Tibial nerve (tissue), 4 donors: ENCODE measurements at regions not wholly inside any gene's neighbourhood (a gene's known extent, or its start where the extent isn't known, plus 50 kb on each side); places are given as distances from the start of the nearest gene placed in this dataset.

Experiments used
- DNase-seq, 2 donors: peaks; one replicate each; pipeline ENCODE4 v3.0.0-alpha.2; 2019; ENCODE audit warnings: low spot score in 2 of 2
- H3K27ac ChIP-seq, 4 donors: fragments of 200-600 bp; sonication (generic) in 3 of 4; one replicate each; pipeline ENCODE4 v1.5.1; 2017 to 2019; ENCODE audit warnings: mild to moderate bottlenecking in 1 of 4
- H3K27me3 ChIP-seq, 2 donors: fragments of 200-600 bp; sonication (generic) in 1 of 2; one replicate each; pipeline versions ENCODE4 v1.5.1 to v1.6.0; 2017 to 2019
- H3K36me3 ChIP-seq, 3 donors: fragments of 200-600 bp; sonication (generic); one replicate each; pipeline ENCODE4 v1.5.1; 2018 to 2019
- H3K4me1 ChIP-seq, 4 donors: fragments of 200-600 bp; sonication (generic) in 3 of 4; one replicate each; pipeline ENCODE4 v1.5.1; 2017 to 2019
- H3K4me3 ChIP-seq, 4 donors: fragments of 200-600 bp; sonication (generic) in 3 of 4; one replicate each; pipeline ENCODE4 v1.5.1; 2017 to 2019; ENCODE audit warnings: mild to moderate bottlenecking in 1 of 4, moderate library complexity in 1 of 4
- H3K9me3 ChIP-seq, 4 donors: fragments of 200-600 bp; sonication (generic) in 3 of 4; one replicate each; pipeline ENCODE4 v1.5.1; 2017 to 2019
- EP300 ChIP-seq, 2 donors: sonication (generic); formaldehyde crosslinking; IDR thresholded peaks; one replicate each; pipeline ENCODE4 v1.6.1; 2017; ENCODE audit warnings: antibody characterized with exemption in 2 of 2, mild to moderate bottlenecking in 1 of 2
- POLR2A ChIP-seq, 2 donors: fragments of 450-650 bp; IDR thresholded peaks; one replicate each; pipeline ENCODE4 v1.6.1; 2017; ENCODE audit warnings: antibody characterized with exemption in 2 of 2, mild to moderate bottlenecking in 2 of 2, moderate library complexity in 2 of 2
- WGBS, 2 donors: methylation state at CpG; one replicate each; pipeline ENCODE4 v1.1.5; 2018; 5-methylcytosine and 5-hydroxymethylcytosine counted together
- TF ChIP-seq, protein P1 (sequence below), 5 experiments: fragments of 200-600 bp in 3 of 5; fragments of 450-650 bp in 2 of 5; sonication (generic) in 3 of 5; IDR thresholded peaks; one replicate each; pipeline ENCODE4 v1.5.1; 2016 to 2019; ENCODE audit warnings: antibody characterized with exemption in 5 of 5, mild to moderate bottlenecking in 3 of 5, moderate library complexity in 2 of 5

- TF ChIP-seq EP300 (IDR thresholded peaks at IDR 0.05) (no peak), POLR2A (IDR thresholded peaks at IDR 0.05) (no peak)
- TF ChIP-seq, protein P1, sequence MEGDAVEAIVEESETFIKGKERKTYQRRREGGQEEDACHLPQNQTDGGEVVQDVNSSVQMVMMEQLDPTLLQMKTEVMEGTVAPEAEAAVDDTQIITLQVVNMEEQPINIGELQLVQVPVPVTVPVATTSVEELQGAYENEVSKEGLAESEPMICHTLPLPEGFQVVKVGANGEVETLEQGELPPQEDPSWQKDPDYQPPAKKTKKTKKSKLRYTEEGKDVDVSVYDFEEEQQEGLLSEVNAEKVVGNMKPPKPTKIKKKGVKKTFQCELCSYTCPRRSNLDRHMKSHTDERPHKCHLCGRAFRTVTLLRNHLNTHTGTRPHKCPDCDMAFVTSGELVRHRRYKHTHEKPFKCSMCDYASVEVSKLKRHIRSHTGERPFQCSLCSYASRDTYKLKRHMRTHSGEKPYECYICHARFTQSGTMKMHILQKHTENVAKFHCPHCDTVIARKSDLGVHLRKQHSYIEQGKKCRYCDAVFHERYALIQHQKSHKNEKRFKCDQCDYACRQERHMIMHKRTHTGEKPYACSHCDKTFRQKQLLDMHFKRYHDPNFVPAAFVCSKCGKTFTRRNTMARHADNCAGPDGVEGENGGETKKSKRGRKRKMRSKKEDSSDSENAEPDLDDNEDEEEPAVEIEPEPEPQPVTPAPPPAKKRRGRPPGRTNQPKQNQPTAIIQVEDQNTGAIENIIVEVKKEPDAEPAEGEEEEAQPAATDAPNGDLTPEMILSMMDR (IDR thresholded peaks at IDR 0.05) = no peak
- DNase-seq = no peak
- 79 to 81% methylated on average over 6 of the region's 6 CpGs for WGBS, 2 donors
- Histone ChIP-seq H3K4me1 (no peaks in the 10 kb centered on the region), H3K36me3 (no peaks in the 10 kb centered on the region), H3K9me3 (no peaks in the 10 kb centered on the region), H3K4me3 (no peak overlapping the region), H3K27me3 (no peaks in the 10 kb centered on the region), H3K27ac (no peak overlapping the region)
Measured at GRCh38 chr12:127509066-127509778, 757.7 kb upstream of the TMEM132C start.

GRCh38 chr12:127515941-127516340 lies 751.0 kb upstream of the TMEM132C start:
- WGBS, 2 donors = 5 to 14% methylated on average over 2 of the region's 2 CpGs
- no peak for DNase-seq
- TF ChIP-seq EP300 (IDR thresholded peaks at IDR 0.05) = no peak
- TF ChIP-seq POLR2A (IDR thresholded peaks at IDR 0.05) = no peak
- TF ChIP-seq, protein P1 (IDR thresholded peaks at IDR 0.05) = no peak
- H3K27ac ChIP-seq = no peak overlapping the region
- H3K4me1 ChIP-seq = no peaks in the 10 kb centered on the region
- no peaks in the 10 kb centered on the region for H3K36me3 ChIP-seq
- no peaks in the 10 kb centered on the region for H3K9me3 ChIP-seq
- H3K4me3 ChIP-seq = no peak overlapping the region
- no peaks in the 10 kb centered on the region for H3K27me3 ChIP-seq

GRCh38 chr12:127516467-127516866 lies 750.5 kb upstream of the TMEM132C start:
- DNase-seq = no peak
- Histone ChIP-seq H3K4me3 (no peak overlapping the region), H3K4me1 (no peaks in the 10 kb centered on the region), H3K9me3 (no peaks in the 10 kb centered on the region), H3K36me3 (no peaks in the 10 kb centered on the region), H3K27ac (no peak overlapping the region), H3K27me3 (no peaks in the 10 kb centered on the region)
- 87 to 100% methylated on average over 1 of the region's 1 CpG for WGBS, 2 donors
- TF ChIP-seq EP300 (IDR thresholded peaks at IDR 0.05) (no peak), POLR2A (IDR thresholded peaks at IDR 0.05) (no peak)
- TF ChIP-seq, protein P1 (IDR thresholded peaks at IDR 0.05) = no peak

- Histone ChIP-seq H3K4me1 (no peaks in the 10 kb centered on the region), H3K36me3 (no peaks in the 10 kb centered on the region), H3K27me3 (no peaks in the 10 kb centered on the region), H3K4me3 (no peak overlapping the region), H3K27ac (no peak overlapping the region), H3K9me3 (no peaks in the 10 kb centered on the region)
- TF ChIP-seq, protein P1 (IDR thresholded peaks at IDR 0.05) = no peak
- TF ChIP-seq EP300 (IDR thresholded peaks at IDR 0.05) (no peak), POLR2A (IDR thresholded peaks at IDR 0.05) (no peak)
- no peak for DNase-seq
- 59 to 67% methylated on average over 2 of the region's 2 CpGs for WGBS, 2 donors
Measured at GRCh38 chr12:127519779-127520178, 747.2 kb upstream of the TMEM132C start.

DNA sequence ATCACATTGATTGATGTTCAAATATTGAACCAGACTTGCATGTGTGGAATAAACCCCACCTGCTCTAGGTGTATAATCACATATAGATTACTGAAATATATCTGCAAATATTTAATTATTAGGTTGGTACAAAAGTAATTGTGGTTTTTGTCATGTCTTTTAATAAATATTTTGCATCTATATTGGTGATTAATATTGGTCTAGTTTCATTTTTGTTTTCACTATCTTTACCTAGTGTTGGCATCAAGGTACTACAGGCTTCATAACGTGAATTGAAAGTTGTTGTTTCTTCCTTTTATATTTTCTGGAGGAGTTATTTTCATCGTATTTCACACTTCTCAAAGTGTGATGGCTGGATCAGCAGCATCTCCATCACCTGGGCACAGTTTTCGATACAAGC lies 740.0 kb upstream of the TMEM132C start:
- DNase-seq = no peak
- Histone ChIP-seq H3K9me3 (no peaks in the 10 kb centered on the region), H3K36me3 (no peaks in the 10 kb centered on the region), H3K4me1 (no peaks in the 10 kb centered on the region), H3K27ac (no peak overlapping the region), H3K27me3 (no peaks in the 10 kb centered on the region), H3K4me3 (no peak overlapping the region)
- TF ChIP-seq, protein P1 (IDR thresholded peaks at IDR 0.05) = no peak
- no peak for TF ChIP-seq EP300 (IDR thresholded peaks at IDR 0.05)
- no peak for TF ChIP-seq POLR2A (IDR thresholded peaks at IDR 0.05)
- WGBS, 2 donors = 82 to 84% methylated on average over 3 of the region's 3 CpGs
